GM23338 (cell line): ENCODE measurements at regions not wholly inside any gene's neighbourhood (a gene's known extent, or its start where the extent isn't known, plus 50 kb on each side); places are given as distances from the start of the nearest gene placed in this dataset.

Source experiments
- ATAC-seq: fragments of 200-7000 bp; cut with Tn5 transposase; 3 replicates; pipeline ENCODE4 v1.9.1; 2020
- DNase-seq: peaks from one replicate; pipeline ENCODE4 v3.0.0-alpha.2; 2015; ENCODE audit warnings: low spot score
- H2AFZ ChIP-seq: fragments of 200-600 bp; sonication (generic); 2 replicates; pipeline ENCODE4 v1.8.0; 2016; ENCODE audit warnings: antibody characterized with exemption, mild to moderate bottlenecking, moderate library complexity
- H3F3A ChIP-seq: fragments of 200-600 bp; sonication (generic); replicated peaks from 2 replicates; pipeline ENCODE4 v1.8.0; 2017; ENCODE audit warnings: antibody characterized with exemption, mixed run types, low read depth
- H3K27ac ChIP-seq: fragments of 200-600 bp; sonication (generic); 2 replicates; pipeline ENCODE4 v1.6.1; 2016; ENCODE audit warnings: low read depth
- H3K27me3 ChIP-seq: fragments of 200-600 bp; sonication (generic); 2 replicates; pipeline ENCODE4 v1.8.0; 2016; ENCODE audit warnings: mild to moderate bottlenecking, mixed run types, moderate library complexity; ENCODE audit not compliant: insufficient read depth
- H3K36me3 ChIP-seq: fragments of 200-600 bp; sonication (generic); 2 replicates; pipeline ENCODE4 v1.8.0; 2016; ENCODE audit warnings: mild to moderate bottlenecking; ENCODE audit not compliant: insufficient read depth
- H3K4me1 ChIP-seq: fragments of 200-600 bp; sonication (generic); 2 replicates; pipeline ENCODE4 v1.8.0; 2016; ENCODE audit warnings: mild to moderate bottlenecking, moderate library complexity; ENCODE audit not compliant: insufficient read depth
- H3K4me2 ChIP-seq: fragments of 200-600 bp; sonication (generic); 2 replicates; pipeline ENCODE4 v1.7.1; 2017; ENCODE audit warnings: mixed run types
- H3K4me3 ChIP-seq: fragments of 200-600 bp; sonication (generic); 2 replicates; pipeline ENCODE4 v1.6.1; 2016; ENCODE audit warnings: mixed run types
- H3K79me2 ChIP-seq: fragments of 200-600 bp; sonication (generic); replicated peaks from 2 replicates; pipeline ENCODE4 v1.8.0; 2017; ENCODE audit warnings: mild to moderate bottlenecking; ENCODE audit not compliant: insufficient read depth
- H3K9me2 ChIP-seq: fragments of 200-600 bp; sonication (generic); 2 replicates; pipeline ENCODE4 v1.8.0; 2017; ENCODE audit not compliant: insufficient read depth
- H4K20me1 ChIP-seq: fragments of 200-600 bp; sonication (generic); replicated peaks from 2 replicates; pipeline ENCODE4 v1.8.0; 2017; ENCODE audit warnings: mild to moderate bottlenecking; ENCODE audit not compliant: insufficient read depth
- H3K27ac Mint-ChIP-seq: 2 replicates; pipeline ENCODE4 v1.8.0; 2020; ENCODE audit warnings: inconsistent platforms, mild to moderate bottlenecking, moderate library complexity, mixed read lengths
- H3K27me3 Mint-ChIP-seq: 3 replicates; pipeline ENCODE4 v1.8.0; 2022; ENCODE audit warnings: low read depth, mild to moderate bottlenecking, moderate library complexity, mixed read lengths, inconsistent platforms; ENCODE audit not compliant: insufficient read depth, poor library complexity
- H3K36me3 Mint-ChIP-seq: 3 replicates; pipeline ENCODE4 v1.8.0; 2021; ENCODE audit warnings: low read depth, mild to moderate bottlenecking, inconsistent platforms, moderate library complexity, mixed read lengths
- H3K4me1 Mint-ChIP-seq: 3 replicates; pipeline ENCODE4 v1.8.0; 2020; ENCODE audit warnings: mild to moderate bottlenecking, inconsistent platforms, mixed read lengths
- H3K4me3 Mint-ChIP-seq: 3 replicates; pipeline ENCODE4 v1.8.0; 2021; ENCODE audit warnings: moderate library complexity, mild to moderate bottlenecking, inconsistent platforms, mixed read lengths
- H3K9me3 Mint-ChIP-seq: 3 replicates; pipeline ENCODE4 v1.8.0; 2020; ENCODE audit warnings: moderate library complexity, mild to moderate bottlenecking, inconsistent platforms, mixed read lengths
- CREB1 ChIP-seq: fragments of 250-450 bp; sonication (Bioruptor Pico); IDR thresholded peaks from 2 replicates; pipeline ENCODE4 v1.5.0; 2020; ENCODE audit warnings: low read depth, mild to moderate bottlenecking, moderate library complexity
- CTCF ChIP-seq, 2 experiments: fragments of 200-600 bp in 1 of 2; sonication (generic) in 1 of 2; conservative IDR thresholded peaks; 2 replicates each; pipeline versions ENCODE4 v1.5.1 to v1.6.1; 2016 to 2017; ENCODE audit warnings: antibody characterized with exemption in 2 of 2, low read depth in 2 of 2, mild to moderate bottlenecking in 2 of 2, moderate library complexity in 1 of 2
- ETS1 ChIP-seq: IDR thresholded peaks from 2 replicates; pipeline ENCODE4 v1.6.1; 2016; ENCODE audit warnings: antibody characterized with exemption
- EZH2 ChIP-seq: fragments of 200-600 bp; sonication (generic); IDR thresholded peaks from one replicate; pipeline ENCODE4 v1.8.0; 2017; ENCODE audit warnings: antibody characterized with exemption, mild to moderate bottlenecking, low read depth; ENCODE audit not compliant: unreplicated experiment
- POLR2AphosphoS5 ChIP-seq: IDR thresholded peaks from 2 replicates; pipeline ENCODE4 v1.6.1; 2016; ENCODE audit warnings: antibody characterized with exemption, low read depth
- STAT1 ChIP-seq: IDR thresholded peaks from one replicate; pipeline ENCODE4 v1.6.1; 2016; ENCODE audit warnings: antibody characterized with exemption; ENCODE audit not compliant: unreplicated experiment
- ZNF331 ChIP-seq: fragments of 250-450 bp; sonication (Bioruptor Pico); IDR thresholded peaks from 2 replicates; pipeline ENCODE4 v1.5.0; 2020; ENCODE audit warnings: low read depth, mild to moderate bottlenecking, moderate library complexity
- ZNF462 ChIP-seq: fragments of 250-450 bp; sonication (Bioruptor Pico); IDR thresholded peaks from 2 replicates; pipeline ENCODE4 v1.5.0; 2020; ENCODE audit warnings: mild to moderate bottlenecking, moderate library complexity

- H4K20me1 ChIP-seq, result no peaks in the 10 kb centered on the region
- no peak for ATAC-seq
- H3K27ac ChIP-seq, result no peak overlapping the region
Measured at GRCh38 chr7:85828614-85829013, 641.8 kb upstream of the SEMA3D start.

GRCh38 chr7:85823396-85824080 is 636.7 kb upstream of the SEMA3D start:
- no peaks in the 10 kb centered on the region for H3K36me3 Mint-ChIP-seq
- Histone ChIP-seq H3K27me3 (no peaks in the 10 kb centered on the region), H3K4me3 (no peak overlapping the region), H4K20me1 (no peaks in the 10 kb centered on the region), H3K4me1 (peaks cover 2% of the 10 kb centered on the region; the same call in 1 of the 2 replicates), H3K9me2 (no peaks in the 10 kb centered on the region), H3K4me2 (no peak overlapping the region), H3K79me2 (no peaks in the 10 kb centered on the region), H2AFZ (no peak overlapping the region; the same call in 1 of the 2 replicates), H3K27ac (no peak overlapping the region), H3F3A (no peaks in the 10 kb centered on the region), H3K36me3 (no peaks in the 10 kb centered on the region)
- peaks cover 8% of the 10 kb centered on the region; the same call in 1 of the 3 replicates for H3K9me3 Mint-ChIP-seq
- DNase-seq (no peak), ATAC-seq (no peak)
- H3K4me1 Mint-ChIP-seq, result peaks cover 1% of the 10 kb centered on the region; the same call in 2 of the 3 replicates
- H3K27ac Mint-ChIP-seq, result no peak overlapping the region
- no peak overlapping the region for H3K4me3 Mint-ChIP-seq
- no peaks in the 10 kb centered on the region for H3K27me3 Mint-ChIP-seq
- TF ChIP-seq STAT1 (no peak), CTCF (conservative IDR thresholded peaks at IDR 0.05; ENCODE audit: low read depth in 2 of 2) (no peak), ZNF462 (CRISPR knock-in tag) (no peak), CREB1 (CRISPR knock-in tag) (no peak), ZNF331 (CRISPR knock-in tag) (no peak), POLR2AphosphoS5 (no peak), EZH2 (no peak)

More at GRCh38 chr7:85828614-85829013, 641.8 kb upstream of the SEMA3D start:
- Histone ChIP-seq H3K9me2 (no peaks in the 10 kb centered on the region), H3F3A (no peaks in the 10 kb centered on the region), H3K4me2 (no peak overlapping the region), H2AFZ (peak overlapping the region; percentile 72), H3K27me3 (no peaks in the 10 kb centered on the region), H3K4me1 (peaks cover 9% of the 10 kb centered on the region; the same call in 1 of the 2 replicates), H3K4me3 (no peak overlapping the region), H3K79me2 (no peaks in the 10 kb centered on the region), H3K36me3 (no peaks in the 10 kb centered on the region)
- no peak for DNase-seq
- H3K27ac Mint-ChIP-seq, result no peak overlapping the region
- peaks cover 10% of the 10 kb centered on the region; the same call in 2 of the 3 replicates for H3K4me1 Mint-ChIP-seq
- TF ChIP-seq ETS1, result no peak
- TF ChIP-seq STAT1, result no peak
- no peaks in the 10 kb centered on the region for H3K36me3 Mint-ChIP-seq
- H3K27me3 Mint-ChIP-seq, result no peaks in the 10 kb centered on the region
- no peaks in the 10 kb centered on the region for H3K9me3 Mint-ChIP-seq
- H3K4me3 Mint-ChIP-seq, result no peak overlapping the region
